SKM-1 treated with dmso at 0.1 percent for 144 hours (cell line): ENCODE measurements at regions not wholly inside any gene's neighbourhood (a gene's known extent, or its start where the extent isn't known, plus 50 kb on each side); places are given as distances from the start of the nearest gene placed in this dataset.

Experiments used
- DNase-seq: peaks from one replicate; lab custom pipeline; 2025; ENCODE audit not compliant: unreplicated experiment; lab: John Stamatoyannopoulos, UW

- no peak for DNase-seq
These were observed 522.2 kb upstream of the JAG1 start for GRCh38 chr20:11195899-11196558.

GRCh38 chr20:11197851-11198250 lies 524.1 kb upstream of the JAG1 start:
- no peak for DNase-seq

- no peak for DNase-seq
These were observed 526.6 kb upstream of the JAG1 start for GRCh38 chr20:11200423-11200822.

GRCh38 chr20:11204926-11205768 lies 531.3 kb upstream of the JAG1 start:
- DNase-seq: peak; percentile 42

GRCh38 chr20:11205769-11206362 lies 532.1 kb upstream of the JAG1 start:
- no peak for DNase-seq

GRCh38 chr20:11207749-11208502 lies 534.1 kb upstream of the JAG1 start:
- DNase-seq: no peak

GRCh38 chr20:11210611-11211010 lies 536.8 kb upstream of the JAG1 start:
- DNase-seq: no peak

- no peak for DNase-seq
These were observed 538.5 kb upstream of the JAG1 start for GRCh38 chr20:11212272-11212671.

- DNase-seq: no peak
These were observed 539.1 kb upstream of the JAG1 start for GRCh38 chr20:11212902-11213301.

- no peak for DNase-seq
These were observed 540.5 kb upstream of the JAG1 start for GRCh38 chr20:11214256-11214840.

GRCh38 chr20:11216451-11217314 lies 542.9 kb upstream of the JAG1 start:
- no peak for DNase-seq

- DNase-seq: no peak
These were observed 543.8 kb upstream of the JAG1 start for GRCh38 chr20:11217326-11218172.

- DNase-seq: no peak
These were observed 544.4 kb upstream of the JAG1 start for GRCh38 chr20:11218173-11218680.

- DNase-seq: no peak
These were observed 545.4 kb upstream of the JAG1 start for GRCh38 chr20:11219192-11219591.

GRCh38 chr20:11221046-11221445 lies 547.2 kb upstream of the JAG1 start:
- no peak for DNase-seq

GRCh38 chr20:11222243-11222642 lies 548.4 kb upstream of the JAG1 start:
- no peak for DNase-seq

GRCh38 chr20:11227602-11228001 lies 553.8 kb upstream of the JAG1 start:
- DNase-seq: no peak

GRCh38 chr20:11229772-11230171 lies 556.0 kb upstream of the JAG1 start:
- DNase-seq: no peak

- DNase-seq: no peak
These were observed 557.2 kb upstream of the JAG1 start for GRCh38 chr20:11230999-11231398.
